HG03521 (cell line): ENCODE measurements at regions not wholly inside any gene's neighbourhood (a gene's known extent, or its start where the extent isn't known, plus 50 kb on each side); places are given as distances from the start of the nearest gene placed in this dataset.

Experiments used
- ATAC-seq: cut with Tn5 transposase; IDR thresholded peaks from one replicate; pipeline ENCODE4 v1.9.1; 2021; ENCODE audit warnings: mild to moderate bottlenecking, moderate library complexity; ENCODE audit not compliant: unreplicated experiment

GRCh38 chr5:8611067-8611466 lies 742.1 kb downstream of the MTRR start:
- no peak for ATAC-seq

DNA sequence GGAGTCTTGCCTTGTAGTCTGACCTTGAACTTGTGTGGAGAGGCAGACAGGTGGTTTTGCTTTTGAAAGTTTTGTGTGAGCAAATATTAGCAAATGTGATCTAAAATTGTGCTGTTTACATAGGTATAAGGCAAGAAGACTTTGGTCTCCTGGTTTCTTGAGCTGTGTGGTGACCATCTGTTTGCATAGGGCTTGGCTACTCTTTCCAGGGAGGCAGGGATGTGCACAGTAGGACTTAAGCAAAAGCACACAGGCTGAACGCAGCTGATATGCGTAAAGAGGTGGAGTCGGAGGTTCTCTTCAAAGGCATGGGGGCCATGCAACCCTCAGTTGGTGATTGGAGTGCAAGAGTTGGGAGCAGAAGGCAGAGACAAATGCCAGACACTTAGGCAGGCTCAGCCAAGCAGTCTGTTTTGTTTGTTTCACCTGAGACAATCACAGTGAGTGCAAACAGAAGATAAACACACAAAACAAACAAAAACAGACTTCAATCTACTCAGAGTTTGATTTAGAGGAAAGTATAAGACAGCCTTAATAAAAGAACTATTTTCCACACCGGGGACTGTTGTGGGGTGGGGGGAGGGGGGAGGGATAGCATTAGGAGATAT lies 744.2 kb downstream of the MTRR start:
- no peak for ATAC-seq

- no peak for ATAC-seq
These were observed 746.4 kb downstream of the MTRR start for GRCh38 chr5:8615142-8615858.

DNA sequence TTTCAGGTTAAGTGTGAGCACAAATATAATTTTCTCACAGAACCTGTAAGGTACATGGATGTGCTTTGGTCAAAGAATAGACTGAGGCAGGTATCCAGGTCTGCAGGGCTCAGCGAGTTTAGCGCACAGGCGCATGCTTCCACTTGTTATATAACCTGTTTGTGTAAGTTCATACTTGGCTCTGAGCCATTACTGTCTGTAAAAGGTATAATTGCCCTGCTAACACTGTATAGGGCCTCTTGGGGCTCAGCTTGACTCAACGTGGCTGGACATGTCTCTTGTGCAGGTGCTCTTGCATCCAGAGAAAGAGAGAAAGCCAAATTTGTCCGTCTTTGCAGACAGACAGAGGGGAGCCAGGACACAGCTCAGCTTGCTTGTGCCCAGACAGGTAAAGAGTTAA lies 759.6 kb downstream of the MTRR start:
- no peak for ATAC-seq

DNA sequence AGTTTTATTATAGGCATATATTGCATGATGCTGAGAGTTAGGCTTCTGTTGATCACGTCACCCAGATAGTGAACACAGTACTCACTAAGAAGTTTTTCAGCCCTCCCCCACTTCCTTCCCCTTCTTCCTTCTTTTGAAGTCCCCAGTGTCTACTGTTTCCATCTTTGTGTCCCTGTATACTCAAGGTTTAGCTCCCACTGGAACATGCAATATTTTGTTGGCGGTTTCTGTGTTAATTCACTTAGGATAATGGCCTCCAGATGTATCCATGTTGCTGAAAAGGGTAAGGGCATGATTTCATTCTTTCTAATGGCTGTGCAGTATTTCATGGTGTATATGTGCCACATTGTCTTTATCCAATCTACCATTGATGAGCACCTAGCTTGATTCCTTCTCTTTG lies 764.3 kb downstream of the MTRR start:
- no peak for ATAC-seq

DNA sequence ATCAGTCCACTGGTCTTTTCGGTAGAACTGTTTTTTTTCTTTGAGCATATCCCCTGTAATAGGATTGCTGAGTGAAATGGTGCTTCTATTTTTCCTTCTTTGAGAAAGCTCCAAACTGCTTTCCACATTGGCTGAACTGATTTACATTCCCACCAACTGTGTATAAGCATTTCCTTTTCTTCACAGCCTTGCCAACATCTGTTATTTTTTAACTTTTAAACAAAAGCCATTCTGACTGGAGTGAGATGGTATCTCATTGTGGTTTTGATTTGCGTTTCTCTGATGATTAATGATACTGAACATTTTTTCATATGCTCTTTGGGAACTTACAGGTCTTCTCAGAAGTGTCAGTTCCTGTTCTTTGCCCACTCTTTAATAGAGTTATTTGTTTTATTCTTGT lies 764.7 kb downstream of the MTRR start:
- ATAC-seq: no peak

DNA sequence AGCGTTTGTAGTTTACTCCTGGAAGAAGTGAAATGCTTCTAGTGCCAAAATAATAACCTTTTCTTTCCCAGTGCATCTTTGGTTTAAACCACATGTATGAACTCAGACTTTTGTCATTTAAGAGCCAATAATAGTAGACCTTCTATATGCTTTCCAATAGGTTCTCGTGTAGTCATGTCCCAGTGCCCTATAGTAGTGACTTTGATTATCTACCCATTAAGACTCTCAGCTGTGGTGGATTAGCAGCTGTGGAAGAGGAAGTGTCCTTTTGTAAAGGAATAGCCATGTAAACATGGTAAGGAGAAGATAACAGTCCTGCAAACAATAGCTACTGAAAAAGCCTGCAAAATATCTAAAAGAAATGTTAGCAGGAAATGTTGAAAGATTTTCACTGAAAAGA lies 765.3 kb downstream of the MTRR start:
- ATAC-seq: no peak

DNA sequence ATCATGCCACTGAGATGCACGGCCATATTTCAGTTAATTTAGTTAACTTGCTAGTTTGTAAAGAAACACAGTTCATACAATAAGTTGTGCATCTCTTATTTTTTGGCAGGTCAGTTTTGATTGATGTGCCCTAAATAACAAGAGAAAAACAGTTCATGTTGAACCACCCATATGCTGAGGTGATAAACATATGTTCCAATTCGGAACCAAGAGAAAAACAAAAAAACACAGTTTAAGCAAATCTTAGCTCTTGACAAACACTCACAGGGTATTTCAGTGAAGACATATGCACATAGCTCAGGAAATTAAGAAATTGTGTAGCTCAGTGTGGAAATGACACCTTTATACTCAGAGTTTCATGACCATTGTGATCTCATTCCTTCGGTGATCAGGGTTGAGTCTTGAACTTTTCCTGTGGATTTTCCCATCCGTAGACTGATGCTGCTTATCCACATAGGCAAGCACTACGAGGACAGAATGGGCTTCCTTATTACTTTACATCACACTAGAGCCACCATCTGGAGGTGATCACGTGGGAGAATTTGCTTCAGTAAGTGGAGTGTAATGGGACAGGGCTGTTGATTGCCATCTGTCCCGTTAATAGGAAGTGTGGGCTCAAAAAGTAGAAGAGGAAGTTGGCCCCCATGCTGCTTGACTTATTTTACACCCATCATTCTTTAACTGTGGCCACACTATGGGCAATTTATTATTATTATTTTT lies 773.0 kb downstream of the MTRR start:
- ATAC-seq: no peak

DNA sequence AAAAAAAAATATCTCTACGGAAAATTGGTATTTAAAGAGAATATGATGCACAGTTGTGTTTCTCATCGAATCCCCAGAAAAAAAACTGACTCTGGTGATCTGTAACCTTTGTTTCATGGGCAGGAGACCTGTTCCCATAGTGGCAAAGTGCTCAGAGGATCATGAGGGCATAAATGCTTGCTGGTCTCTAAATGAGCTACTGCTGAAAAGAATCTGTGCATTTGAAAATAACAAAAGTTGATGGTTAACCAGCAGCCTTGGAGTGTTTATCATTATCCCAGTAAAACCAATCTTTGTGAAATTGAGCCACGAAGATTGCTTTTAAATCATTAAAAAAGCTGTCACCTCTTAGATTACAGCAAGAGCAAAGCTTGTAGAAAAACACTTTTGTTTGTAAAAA lies 775.4 kb downstream of the MTRR start:
- no peak for ATAC-seq

DNA sequence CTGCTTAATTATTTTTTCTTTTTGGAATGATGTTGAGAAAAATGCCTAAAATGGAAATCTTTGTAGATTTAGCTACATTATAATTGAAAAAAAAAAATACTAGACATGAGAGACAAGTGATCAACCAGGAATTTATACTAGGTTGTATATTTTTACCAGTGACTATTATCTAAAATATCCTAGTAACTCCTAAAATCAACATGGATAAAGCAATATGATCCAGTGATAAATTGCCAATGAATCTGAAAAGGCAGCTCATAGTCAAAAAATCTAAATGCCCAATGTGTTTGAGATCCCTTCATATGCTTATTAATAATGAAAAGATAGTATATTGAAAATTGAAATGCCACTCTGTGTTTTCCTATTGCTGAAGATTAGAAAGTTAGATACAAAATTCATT lies 778.2 kb downstream of the MTRR start:
- no peak for ATAC-seq

- no peak for ATAC-seq
These were observed 781.2 kb downstream of the MTRR start for GRCh38 chr5:8650186-8650585.

- ATAC-seq: no peak
These were observed 791.4 kb downstream of the MTRR start for GRCh38 chr5:8660133-8660893.

DNA sequence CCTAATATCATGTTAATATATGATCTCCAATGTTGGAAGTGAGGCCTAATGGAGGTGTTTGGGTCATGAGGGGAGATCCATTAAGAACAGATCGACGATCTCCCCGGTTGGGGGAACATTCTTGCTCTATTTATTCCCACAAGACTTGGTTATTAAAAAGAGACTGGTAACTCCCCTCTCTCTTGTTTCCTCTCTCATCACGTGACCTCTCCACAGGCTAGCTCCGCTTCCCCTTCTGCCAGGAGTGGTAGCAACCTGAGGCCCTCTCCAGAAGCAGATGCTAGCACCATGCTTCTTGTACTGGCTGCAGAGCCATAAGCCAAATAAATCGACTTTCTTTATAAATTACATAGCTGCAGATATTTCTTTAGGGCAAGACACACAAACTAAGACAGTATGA lies 794.4 kb downstream of the MTRR start:
- no peak for ATAC-seq

DNA sequence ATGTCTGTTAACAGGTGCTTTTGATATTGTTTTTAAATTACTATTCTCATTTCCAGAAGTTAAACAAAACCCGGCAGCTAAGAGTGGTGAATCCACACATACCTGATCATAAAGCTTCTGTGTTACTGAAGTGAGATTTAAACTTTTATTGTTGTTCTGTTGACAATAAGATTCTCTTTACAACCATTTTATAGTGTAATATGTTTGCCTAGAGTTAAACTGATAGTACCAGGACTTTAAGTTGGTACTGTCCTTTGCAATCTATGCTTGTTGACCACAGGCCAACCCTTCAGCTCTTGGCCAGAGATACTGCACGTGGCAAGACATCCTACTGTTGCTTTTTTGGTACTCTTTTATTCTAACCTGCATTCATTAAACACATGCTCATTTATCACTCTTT lies 806.2 kb downstream of the MTRR start:
- ATAC-seq: no peak

GRCh38 chr5:8676695-8677094 lies 807.7 kb downstream of the MTRR start:
- ATAC-seq: no peak

DNA sequence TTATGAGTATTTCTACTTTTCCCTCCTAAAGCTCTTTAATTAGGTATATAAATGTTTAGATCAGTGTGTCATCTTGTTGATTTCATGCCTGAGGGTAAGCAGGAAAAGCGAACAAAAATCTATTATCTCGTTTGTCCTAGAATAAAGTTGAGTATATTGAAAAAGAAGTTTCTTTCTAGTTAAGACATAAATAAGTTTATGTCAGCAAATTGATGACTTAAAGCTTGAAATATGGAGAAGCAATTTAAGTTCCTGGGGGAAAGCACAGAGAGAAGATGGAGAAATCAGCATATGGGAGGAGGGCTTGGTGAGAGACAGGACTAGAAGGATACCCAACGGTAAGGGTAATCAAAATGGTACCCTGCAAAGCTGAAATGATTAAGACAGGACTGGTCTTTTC lies 813.4 kb downstream of the MTRR start:
- no peak for ATAC-seq

GRCh38 chr5:8683496-8683895 lies 814.5 kb downstream of the MTRR start:
- ATAC-seq: no peak

- ATAC-seq: no peak
These were observed 816.8 kb downstream of the MTRR start for GRCh38 chr5:8685704-8686103.

- no peak for ATAC-seq
These were observed 817.8 kb downstream of the MTRR start for GRCh38 chr5:8686707-8687106.

- no peak for ATAC-seq
These were observed 820.8 kb downstream of the MTRR start for GRCh38 chr5:8689773-8690172.

GRCh38 chr5:8691221-8691620 lies 822.3 kb downstream of the MTRR start:
- no peak for ATAC-seq
